Spleen (tissue), 7 donors: ENCODE measurements at regions not wholly inside any gene's neighbourhood (a gene's known extent, or its start where the extent isn't known, plus 50 kb on each side); places are given as distances from the start of the nearest gene placed in this dataset.

ENCODE experiments used
- POLR2A ChIP-seq, 3 donors: fragments of 450-650 bp; IDR thresholded peaks; one replicate each; pipeline ENCODE4 v1.5.1; 2017; ENCODE audit warnings: antibody characterized with exemption in 3 of 3, mild to moderate bottlenecking in 1 of 3
- POLR2AphosphoS5 ChIP-seq, 3 donors: sonication (generic); formaldehyde crosslinking; IDR thresholded peaks; one replicate each; pipeline ENCODE4 v1.5.1; 2017; ENCODE audit warnings: antibody characterized with exemption in 3 of 3
- TF ChIP-seq, protein P1 (sequence below), 11 experiments: fragments of 200-600 bp in 7 of 11; fragments of 450-650 bp in 4 of 11; sonication (generic) in 4 of 11; IDR thresholded peaks in 8 of 11; conservative IDR thresholded peaks in 3 of 11; 1 replicate in 7 of 11; 2 replicates in 4 of 11; pipeline versions ENCODE4 v1.4.0 to v1.8.0; 2016 to 2021; ENCODE audit warnings: antibody characterized with exemption in 11 of 11, inconsistent platforms in 4 of 11, mild to moderate bottlenecking in 1 of 11
- donor health status: DM: no; HTN: no; CAD: no; lungs with moderate emphysema.
- donor health status: DM: no; HTN: no; CAD: no.
- donor health status: DM: no; HTN: no; CAD: no.

DNA sequence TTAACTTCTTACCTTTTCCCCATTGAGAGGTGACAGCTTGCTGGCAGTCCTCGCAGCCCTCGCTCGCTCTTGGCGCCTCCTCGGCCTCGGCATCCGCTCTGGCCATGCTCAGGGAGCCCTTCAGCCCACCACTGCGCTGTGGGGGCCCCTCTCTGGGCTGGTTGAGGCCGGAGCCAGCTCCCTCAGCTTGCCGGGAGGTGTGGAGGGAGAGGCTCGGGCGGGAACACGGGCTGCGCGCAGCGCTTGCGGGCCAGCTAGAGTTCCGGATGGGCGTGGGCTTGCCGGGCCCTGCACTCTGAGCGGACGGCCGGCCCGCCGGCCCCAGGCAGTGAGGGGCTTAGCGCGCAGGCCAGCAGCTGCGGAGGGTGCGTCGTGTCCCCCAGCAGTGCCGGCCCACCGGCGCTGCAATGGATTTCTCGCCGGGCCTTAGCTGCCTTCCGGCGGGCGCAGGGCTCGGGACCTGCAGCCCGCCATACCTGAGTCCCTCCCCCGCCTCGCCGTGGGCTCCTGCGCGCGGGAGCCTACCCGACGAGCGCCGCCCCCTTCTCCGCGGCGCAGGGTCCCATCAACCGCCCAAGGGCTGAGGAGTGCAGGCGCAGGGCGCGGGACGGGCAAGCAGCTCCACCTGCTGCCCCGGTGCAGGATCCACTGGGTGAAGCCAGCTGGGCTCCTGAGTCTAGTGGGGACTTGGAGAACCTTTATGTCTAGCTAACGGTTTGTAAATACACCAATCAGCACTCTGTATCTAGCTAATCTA is 335.0 kb downstream of the CBLN2 start:
- TF ChIP-seq, protein P1, sequence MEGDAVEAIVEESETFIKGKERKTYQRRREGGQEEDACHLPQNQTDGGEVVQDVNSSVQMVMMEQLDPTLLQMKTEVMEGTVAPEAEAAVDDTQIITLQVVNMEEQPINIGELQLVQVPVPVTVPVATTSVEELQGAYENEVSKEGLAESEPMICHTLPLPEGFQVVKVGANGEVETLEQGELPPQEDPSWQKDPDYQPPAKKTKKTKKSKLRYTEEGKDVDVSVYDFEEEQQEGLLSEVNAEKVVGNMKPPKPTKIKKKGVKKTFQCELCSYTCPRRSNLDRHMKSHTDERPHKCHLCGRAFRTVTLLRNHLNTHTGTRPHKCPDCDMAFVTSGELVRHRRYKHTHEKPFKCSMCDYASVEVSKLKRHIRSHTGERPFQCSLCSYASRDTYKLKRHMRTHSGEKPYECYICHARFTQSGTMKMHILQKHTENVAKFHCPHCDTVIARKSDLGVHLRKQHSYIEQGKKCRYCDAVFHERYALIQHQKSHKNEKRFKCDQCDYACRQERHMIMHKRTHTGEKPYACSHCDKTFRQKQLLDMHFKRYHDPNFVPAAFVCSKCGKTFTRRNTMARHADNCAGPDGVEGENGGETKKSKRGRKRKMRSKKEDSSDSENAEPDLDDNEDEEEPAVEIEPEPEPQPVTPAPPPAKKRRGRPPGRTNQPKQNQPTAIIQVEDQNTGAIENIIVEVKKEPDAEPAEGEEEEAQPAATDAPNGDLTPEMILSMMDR (IDR thresholded peaks at IDR 0.05 in 8 of 11, conservative IDR thresholded peaks at IDR 0.05 in 3 of 11): no peak
- no peak for TF ChIP-seq POLR2AphosphoS5 (IDR thresholded peaks at IDR 0.05)
- TF ChIP-seq POLR2A (IDR thresholded peaks at IDR 0.05): no peak
